ENCODE measurements at regions not wholly inside any gene's neighbourhood (a gene's known extent, or its start where the extent isn't known, plus 50 kb on each side); places are given as distances from the start of the nearest gene placed in this dataset.

DNA sequence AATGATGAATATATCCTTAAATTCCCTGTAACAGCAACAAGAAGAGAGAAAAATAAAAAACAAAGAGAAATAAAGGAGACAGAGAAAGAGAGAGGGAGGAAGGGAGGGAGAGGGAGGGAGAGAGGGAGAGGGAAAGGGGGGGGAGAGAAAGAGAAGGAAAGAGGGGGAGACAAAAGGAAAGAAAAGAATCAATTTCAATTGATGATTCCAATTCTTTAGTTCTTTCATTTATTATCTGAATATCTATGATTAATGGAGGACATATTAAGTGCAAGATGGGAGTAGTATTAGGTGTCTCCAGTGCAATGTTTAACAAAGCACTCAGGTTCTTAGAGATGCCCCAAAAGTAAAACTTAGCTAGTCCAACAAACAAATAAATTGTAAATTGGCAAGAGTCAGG is 97.2 kb upstream of the DPP10 start:
- TF ChIP-seq, protein P1, sequence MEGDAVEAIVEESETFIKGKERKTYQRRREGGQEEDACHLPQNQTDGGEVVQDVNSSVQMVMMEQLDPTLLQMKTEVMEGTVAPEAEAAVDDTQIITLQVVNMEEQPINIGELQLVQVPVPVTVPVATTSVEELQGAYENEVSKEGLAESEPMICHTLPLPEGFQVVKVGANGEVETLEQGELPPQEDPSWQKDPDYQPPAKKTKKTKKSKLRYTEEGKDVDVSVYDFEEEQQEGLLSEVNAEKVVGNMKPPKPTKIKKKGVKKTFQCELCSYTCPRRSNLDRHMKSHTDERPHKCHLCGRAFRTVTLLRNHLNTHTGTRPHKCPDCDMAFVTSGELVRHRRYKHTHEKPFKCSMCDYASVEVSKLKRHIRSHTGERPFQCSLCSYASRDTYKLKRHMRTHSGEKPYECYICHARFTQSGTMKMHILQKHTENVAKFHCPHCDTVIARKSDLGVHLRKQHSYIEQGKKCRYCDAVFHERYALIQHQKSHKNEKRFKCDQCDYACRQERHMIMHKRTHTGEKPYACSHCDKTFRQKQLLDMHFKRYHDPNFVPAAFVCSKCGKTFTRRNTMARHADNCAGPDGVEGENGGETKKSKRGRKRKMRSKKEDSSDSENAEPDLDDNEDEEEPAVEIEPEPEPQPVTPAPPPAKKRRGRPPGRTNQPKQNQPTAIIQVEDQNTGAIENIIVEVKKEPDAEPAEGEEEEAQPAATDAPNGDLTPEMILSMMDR (IDR thresholded peaks at IDR 0.05; ENCODE audit: poor library complexity, severe bottlenecking) = no peak
- TF ChIP-seq EZH2 (IDR thresholded peaks at IDR 0.05; ENCODE audit: borderline replicate concordance, insufficient read depth, low read length, poor library complexity, severe bottlenecking) = no peak
